ENCODE measurements at regions not wholly inside any gene's neighbourhood (a gene's known extent, or its start where the extent isn't known, plus 50 kb on each side); places are given as distances from the start of the nearest gene placed in this dataset.

DNA sequence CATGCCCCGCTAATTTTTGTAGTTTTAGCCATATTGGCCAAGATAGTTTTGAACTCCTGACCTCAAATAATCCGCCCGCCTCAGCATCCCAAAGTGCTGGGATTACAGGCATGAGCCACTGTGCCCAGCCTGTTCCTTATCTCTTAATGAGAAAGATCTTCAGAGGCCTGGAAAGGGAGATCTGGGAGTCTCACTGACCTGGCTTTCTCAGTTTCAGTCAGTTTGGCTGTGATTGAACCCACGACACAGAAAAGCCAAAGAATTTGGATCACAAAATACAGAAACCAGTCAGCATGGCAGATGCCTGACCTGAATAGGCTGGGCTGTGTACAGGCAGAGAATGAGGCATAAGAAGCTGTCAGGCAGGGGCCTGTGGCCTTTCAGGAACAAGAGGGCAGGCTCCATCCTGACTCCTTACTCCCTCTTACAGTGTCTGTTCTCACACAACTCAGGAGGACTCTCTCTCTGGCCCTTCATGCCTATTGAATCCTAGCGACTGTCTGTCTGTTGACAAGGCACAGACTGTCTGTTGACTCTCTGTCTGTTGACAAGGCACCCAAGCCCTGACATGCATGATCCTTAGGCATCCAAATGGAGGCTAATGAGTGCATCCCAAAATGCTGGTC lies 366.5 kb upstream of the CCDC196 start:
- TF ChIP-seq PAX5 (IDR thresholded peaks at IDR 0.05; ENCODE audit: insufficient read depth, low read length, severe bottlenecking), result no peak
- no peak for TF ChIP-seq POLR2A (IDR thresholded peaks at IDR 0.05; ENCODE audit: low read depth, low read length)
- no peak for TF ChIP-seq TAF1 (IDR thresholded peaks at IDR 0.05; ENCODE audit: low read depth, low read length)
- no peak for TF ChIP-seq POU2F2 (IDR thresholded peaks at IDR 0.05; ENCODE audit: low read depth, low read length)
- TF ChIP-seq POLR2AphosphoS5 (IDR thresholded peaks at IDR 0.05; ENCODE audit: low read depth, low read length), result no peak
- no peak for TF ChIP-seq SPI1 (IDR thresholded peaks at IDR 0.05; ENCODE audit: low read depth, low read length)
- no peak for FAIRE-seq
- no peak for DNase-seq (ENCODE audit: insufficient read length, low spot score)

DNA sequence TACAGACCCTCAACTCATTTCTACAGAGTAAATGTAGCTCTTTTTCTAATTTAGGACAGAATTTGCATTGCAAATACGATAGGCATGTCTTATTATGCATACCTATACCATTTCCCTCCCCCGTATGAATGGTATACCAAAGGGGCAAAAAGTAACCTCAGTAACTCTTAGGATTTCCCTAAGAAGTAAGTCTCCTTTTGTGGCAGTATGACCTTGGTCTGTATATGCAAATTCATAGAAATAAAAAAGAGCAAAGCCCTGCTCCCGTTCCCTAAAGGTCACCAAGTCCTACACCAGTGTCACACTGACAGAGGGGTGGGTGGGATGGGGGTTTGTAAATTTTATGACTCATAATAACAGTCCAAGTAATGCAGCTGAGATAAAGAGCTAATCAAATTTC lies 365.8 kb upstream of the CCDC196 start:
- DNase-seq (ENCODE audit: insufficient read length, low spot score), result no peak
- no peak for FAIRE-seq

DNA sequence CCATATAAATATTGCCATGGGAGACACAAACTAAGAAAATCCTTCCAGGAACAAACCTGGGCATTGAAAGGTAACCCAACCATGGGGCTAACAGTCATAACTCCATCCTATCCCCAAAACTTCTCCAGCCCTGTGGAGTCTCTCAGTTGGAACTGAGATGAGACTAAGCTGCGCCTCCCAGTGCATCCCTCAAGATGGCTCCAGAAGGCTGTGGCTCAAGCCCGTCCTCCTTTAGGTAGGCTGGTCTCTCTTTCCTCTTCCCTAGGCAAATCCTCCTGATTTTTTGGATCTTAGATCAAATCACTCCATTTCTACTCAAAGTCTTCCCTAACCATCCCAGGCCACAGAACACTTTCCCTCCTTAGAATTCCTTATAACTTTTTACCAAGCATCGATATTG lies 364.3 kb upstream of the CCDC196 start:
- FAIRE-seq, result no peak
- DNase-seq (ENCODE audit: insufficient read length, low spot score), result no peak
- no peak for TF ChIP-seq TAF1 (IDR thresholded peaks at IDR 0.05; ENCODE audit: low read depth, low read length)
- TF ChIP-seq POU2F2 (IDR thresholded peaks at IDR 0.05; ENCODE audit: low read depth, low read length), result no peak
- TF ChIP-seq POLR2AphosphoS5 (IDR thresholded peaks at IDR 0.05; ENCODE audit: low read depth, low read length), result no peak
- no peak for TF ChIP-seq SPI1 (IDR thresholded peaks at IDR 0.05; ENCODE audit: low read depth, low read length)
- no peak for TF ChIP-seq POLR2A (IDR thresholded peaks at IDR 0.05; ENCODE audit: low read depth, low read length)
- no peak for TF ChIP-seq PAX5 (IDR thresholded peaks at IDR 0.05; ENCODE audit: insufficient read depth, low read length, severe bottlenecking)

More for the DNA sequence above, 365.8 kb upstream of the CCDC196 start:
- TF ChIP-seq POU2F2 (IDR thresholded peaks at IDR 0.05; ENCODE audit: low read depth, low read length) (no peak), POLR2AphosphoS5 (IDR thresholded peaks at IDR 0.05; ENCODE audit: low read depth, low read length) (no peak), TAF1 (IDR thresholded peaks at IDR 0.05; ENCODE audit: low read depth, low read length) (no peak), SPI1 (IDR thresholded peaks at IDR 0.05; ENCODE audit: low read depth, low read length) (no peak), PAX5 (IDR thresholded peaks at IDR 0.05; ENCODE audit: insufficient read depth, low read length, severe bottlenecking) (no peak), POLR2A (IDR thresholded peaks at IDR 0.05; ENCODE audit: low read depth, low read length) (no peak)

DNA sequence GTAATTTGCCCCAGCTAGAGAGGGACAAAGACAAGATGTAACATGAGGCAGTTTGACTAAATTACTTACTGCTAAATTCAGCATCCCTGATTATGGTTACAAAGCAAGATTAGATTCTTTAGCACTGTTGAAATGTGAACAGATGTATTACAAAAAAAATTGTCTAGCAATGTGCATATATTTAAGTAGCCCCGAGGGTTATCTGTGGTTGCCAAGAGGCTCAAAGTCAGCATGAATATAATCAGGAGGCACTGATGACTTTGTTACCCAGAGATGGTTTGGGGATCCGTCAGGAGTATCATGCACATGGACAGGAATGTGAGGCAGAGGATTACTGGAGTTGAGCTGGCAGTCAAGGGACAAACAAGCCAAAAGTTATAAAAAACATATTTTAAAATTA lies 356.9 kb upstream of the CCDC196 start:
- TF ChIP-seq TAF1 (IDR thresholded peaks at IDR 0.05; ENCODE audit: low read depth, low read length), result no peak
- TF ChIP-seq POLR2A (IDR thresholded peaks at IDR 0.05; ENCODE audit: low read depth, low read length), result no peak
- TF ChIP-seq SPI1 (IDR thresholded peaks at IDR 0.05; ENCODE audit: low read depth, low read length), result no peak
- DNase-seq (ENCODE audit: insufficient read length, low spot score) (no peak), FAIRE-seq (no peak)

DNA sequence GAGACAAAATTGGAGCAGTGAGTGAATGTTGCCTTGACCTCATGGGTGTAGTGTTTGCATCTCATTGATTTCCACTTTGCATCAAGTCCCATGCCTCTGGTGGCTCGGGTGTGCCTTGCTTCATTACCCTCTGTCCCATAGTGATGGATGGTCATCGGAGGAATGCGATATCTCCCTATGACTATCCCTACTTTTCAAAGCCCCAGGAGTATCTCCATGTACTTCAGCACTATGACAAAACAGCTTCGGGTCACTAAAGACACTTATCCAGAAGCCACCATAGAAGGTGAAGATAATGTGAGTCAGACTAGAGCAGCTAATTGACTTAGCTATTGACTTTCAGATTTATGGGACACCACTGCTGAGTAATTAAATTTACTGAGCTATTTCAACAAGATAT lies 355.1 kb upstream of the CCDC196 start:
- DNase-seq (ENCODE audit: insufficient read length, low spot score) (no peak), FAIRE-seq (no peak)
- TF ChIP-seq PAX5 (IDR thresholded peaks at IDR 0.05; ENCODE audit: insufficient read depth, low read length, severe bottlenecking), result no peak
- no peak for TF ChIP-seq POLR2AphosphoS5 (IDR thresholded peaks at IDR 0.05; ENCODE audit: low read depth, low read length)
- no peak for TF ChIP-seq TAF1 (IDR thresholded peaks at IDR 0.05; ENCODE audit: low read depth, low read length)
- TF ChIP-seq POU2F2 (IDR thresholded peaks at IDR 0.05; ENCODE audit: low read depth, low read length), result no peak
- no peak for TF ChIP-seq POLR2A (IDR thresholded peaks at IDR 0.05; ENCODE audit: low read depth, low read length)
- TF ChIP-seq SPI1 (IDR thresholded peaks at IDR 0.05; ENCODE audit: low read depth, low read length), result no peak

DNA sequence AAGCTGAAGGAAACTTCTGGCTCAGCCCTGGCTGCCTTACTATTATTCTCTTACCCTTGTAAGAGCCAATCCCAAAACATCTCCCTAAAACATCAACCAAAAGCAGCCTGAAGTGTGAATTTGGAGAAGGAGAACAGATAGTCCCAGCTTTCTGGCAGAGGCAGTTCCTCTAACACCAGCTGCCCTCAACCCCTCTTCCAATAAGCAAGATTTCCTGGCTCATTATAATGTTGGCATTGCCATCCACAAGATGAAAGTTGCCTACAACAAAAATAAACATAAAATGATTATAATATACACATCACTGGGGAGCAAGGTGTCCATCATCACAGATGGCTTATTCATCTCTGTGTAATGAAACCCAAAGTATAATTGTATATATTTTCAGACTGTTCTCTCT lies 352.5 kb upstream of the CCDC196 start:
- FAIRE-seq, result no peak
- no peak for TF ChIP-seq SPI1 (IDR thresholded peaks at IDR 0.05; ENCODE audit: low read depth, low read length)
- no peak for TF ChIP-seq TAF1 (IDR thresholded peaks at IDR 0.05; ENCODE audit: low read depth, low read length)
- no peak for TF ChIP-seq POLR2AphosphoS5 (IDR thresholded peaks at IDR 0.05; ENCODE audit: low read depth, low read length)
- no peak for TF ChIP-seq PAX5 (IDR thresholded peaks at IDR 0.05; ENCODE audit: insufficient read depth, low read length, severe bottlenecking)
- DNase-seq (ENCODE audit: insufficient read length, low spot score), result no peak

DNA sequence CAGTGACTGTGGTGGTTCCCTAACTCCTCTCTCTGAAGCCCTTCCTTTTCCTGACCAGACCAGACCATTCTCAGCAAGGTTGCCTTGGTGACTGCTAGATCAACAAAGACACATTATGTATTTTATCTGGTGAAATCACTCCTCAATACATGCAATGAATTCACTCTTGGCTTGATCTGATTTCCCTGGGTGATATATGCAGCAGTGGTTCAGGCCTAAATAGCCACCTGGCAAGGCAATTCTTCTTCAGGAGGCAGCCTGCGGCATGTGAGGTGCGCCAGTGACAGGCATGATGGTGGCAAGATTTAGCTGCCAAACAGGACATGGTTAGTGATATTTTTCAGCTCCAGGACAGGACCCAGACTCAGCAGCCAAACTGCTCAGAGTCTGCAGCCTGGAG lies 350.3 kb upstream of the CCDC196 start:
- DNase-seq (ENCODE audit: insufficient read length, low spot score) (no peak), FAIRE-seq (no peak)
- TF ChIP-seq TAF1 (IDR thresholded peaks at IDR 0.05; ENCODE audit: low read depth, low read length), result no peak

DNA sequence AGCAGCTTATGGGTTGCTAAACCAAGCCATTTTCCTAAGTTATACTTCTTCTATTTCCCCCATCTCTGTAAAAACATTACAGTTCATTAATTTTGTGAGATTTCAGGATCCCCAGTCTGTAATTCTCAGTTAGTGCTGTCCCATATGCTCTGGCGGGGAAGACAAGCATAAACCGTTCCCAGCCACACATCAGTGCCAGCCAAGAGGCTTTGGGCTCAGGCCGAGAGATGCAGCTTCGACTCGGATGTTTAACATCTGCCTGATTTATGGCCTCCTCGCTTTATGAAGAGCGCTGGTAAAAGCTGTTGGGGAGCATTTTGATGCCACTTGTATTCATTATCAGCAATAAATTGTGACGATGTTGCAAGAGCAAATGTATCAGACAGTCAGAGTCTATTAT lies 349.1 kb upstream of the CCDC196 start:
- no peak for DNase-seq (ENCODE audit: insufficient read length, low spot score)
- FAIRE-seq, result no peak
- TF ChIP-seq POLR2A (IDR thresholded peaks at IDR 0.05; ENCODE audit: low read depth, low read length) (no peak), PAX5 (IDR thresholded peaks at IDR 0.05; ENCODE audit: insufficient read depth, low read length, severe bottlenecking) (no peak), TAF1 (IDR thresholded peaks at IDR 0.05; ENCODE audit: low read depth, low read length) (no peak), POLR2AphosphoS5 (IDR thresholded peaks at IDR 0.05; ENCODE audit: low read depth, low read length) (no peak), POU2F2 (IDR thresholded peaks at IDR 0.05; ENCODE audit: low read depth, low read length) (no peak), SPI1 (IDR thresholded peaks at IDR 0.05; ENCODE audit: low read depth, low read length) (no peak)

DNA sequence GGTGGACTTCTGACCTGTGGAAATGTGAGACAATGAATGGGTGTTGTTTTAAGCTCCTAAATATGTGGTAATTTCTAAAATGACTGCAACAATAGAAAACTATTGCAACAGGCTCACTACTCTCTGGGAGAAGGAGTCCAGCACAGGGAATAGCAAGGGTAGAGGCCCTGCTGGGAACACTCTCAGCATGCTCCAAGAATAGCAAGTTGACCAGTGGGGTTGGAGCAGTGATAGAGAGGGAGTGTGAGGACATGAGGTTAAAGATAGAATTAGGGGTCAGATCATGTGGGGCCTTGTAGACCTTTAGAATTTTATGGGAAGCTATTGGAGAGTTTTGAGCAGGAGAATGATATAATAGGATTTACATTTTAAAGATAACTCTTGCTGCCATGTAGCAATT lies 346.7 kb upstream of the CCDC196 start:
- FAIRE-seq, result no peak
- no peak for DNase-seq (ENCODE audit: insufficient read length, low spot score)
- TF ChIP-seq SPI1 (IDR thresholded peaks at IDR 0.05; ENCODE audit: low read depth, low read length) (no peak), TAF1 (IDR thresholded peaks at IDR 0.05; ENCODE audit: low read depth, low read length) (no peak), PAX5 (IDR thresholded peaks at IDR 0.05; ENCODE audit: insufficient read depth, low read length, severe bottlenecking) (no peak), POU2F2 (IDR thresholded peaks at IDR 0.05; ENCODE audit: low read depth, low read length) (no peak), POLR2A (IDR thresholded peaks at IDR 0.05; ENCODE audit: low read depth, low read length) (no peak)

DNA sequence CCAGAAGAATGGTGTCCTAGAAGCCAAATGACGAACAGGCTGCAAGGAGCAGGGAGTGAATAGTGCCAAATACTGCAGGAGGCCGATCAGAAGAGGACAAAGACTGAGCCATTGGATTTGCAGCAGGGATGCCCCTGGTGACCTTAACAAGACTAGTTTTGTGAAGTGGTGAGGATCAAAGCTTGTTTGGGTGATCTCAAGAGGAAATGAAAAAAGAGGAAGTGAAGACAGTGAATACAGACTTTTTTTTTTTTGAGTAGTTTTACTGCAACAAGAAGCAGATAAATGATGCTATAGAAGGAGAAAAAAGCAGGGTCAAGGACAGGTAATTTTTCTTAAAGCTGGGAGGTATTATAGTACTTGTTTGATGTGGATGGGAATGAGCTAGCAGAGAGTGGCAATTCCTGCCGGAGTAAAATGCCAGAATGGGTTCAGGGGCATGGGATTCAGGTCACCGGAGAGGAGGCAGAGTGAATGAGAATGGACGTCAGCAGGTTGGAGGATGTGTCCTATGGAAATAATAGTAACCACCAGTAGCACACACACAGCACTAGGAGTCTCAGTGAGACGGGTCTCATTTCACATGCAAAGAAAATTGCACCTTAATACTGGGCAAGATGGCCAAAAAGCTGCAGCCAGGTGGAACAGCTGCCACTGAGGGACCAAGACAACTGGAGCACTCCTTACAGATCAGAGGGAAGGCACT lies 345.8 kb upstream of the CCDC196 start:
- DNase-seq (ENCODE audit: insufficient read length, low spot score) (peak; percentile 26), FAIRE-seq (peak; percentile 74)
- peak; percentile 99 for TF ChIP-seq SPI1 (IDR thresholded peaks at IDR 0.05; ENCODE audit: low read depth, low read length)
- TF ChIP-seq POLR2A (IDR thresholded peaks at IDR 0.05; ENCODE audit: low read depth, low read length), result no peak

All from GM12891 (cell line).